ENCODE measurements at regions not wholly inside any gene's neighbourhood (a gene's known extent, or its start where the extent isn't known, plus 50 kb on each side); places are given as distances from the start of the nearest gene placed in this dataset.

GRCh38 chr14:39739796-39740195 is 307.6 kb upstream of the FBXO33 start:
- no peak overlapping the region for H3K9ac ChIP-seq (ENCODE audit: insufficient read depth, low read length)
- no peak overlapping the region for H2AFZ ChIP-seq (ENCODE audit: low read length)
- H4K20me1 ChIP-seq (ENCODE audit: control insufficient read depth, extremely low read depth, insufficient read depth, low read length): no peaks in the 10 kb centered on the region
- no peak overlapping the region for H3K4me3 ChIP-seq (replicated peaks in 1 of 4; ENCODE audit: control extremely low read depth in 1 of 4, insufficient read depth in 1 of 4, low read depth in 3 of 4, low read length in 4 of 4)
- no peak overlapping the region for H3K4me2 ChIP-seq (ENCODE audit: extremely low read depth, insufficient read depth, low read length)
- no peaks in the 10 kb centered on the region for H3K36me3 ChIP-seq (ENCODE audit: control insufficient read depth, insufficient read depth, low read length)
- no peak for DNase-seq (ENCODE audit: low read depth in 2 of 2)
- TF ChIP-seq EZH2 (IDR thresholded peaks at IDR 0.05; ENCODE audit: low read length, missing control alignments) (no peak), CTCF (conservative IDR thresholded peaks at IDR 0.05 in 1 of 2, IDR thresholded peaks at IDR 0.05 in 1 of 2; ENCODE audit: low read depth in 1 of 2, low read length in 2 of 2) (no peak)
- H3K27me3 ChIP-seq (ENCODE audit: control insufficient read depth, insufficient read depth, low read length): no peaks in the 10 kb centered on the region
- no peak overlapping the region for H3K27ac ChIP-seq (ENCODE audit: insufficient read depth, low read length)
- no peaks in the 10 kb centered on the region for H3K79me2 ChIP-seq (ENCODE audit: control insufficient read depth, insufficient read depth, low read length)
- H3K9me3 ChIP-seq (ENCODE audit: control insufficient read depth, insufficient read depth, low read depth, low read length): no peaks in the 10 kb centered on the region
- no peaks in the 10 kb centered on the region for H3K4me1 ChIP-seq (ENCODE audit: control insufficient read depth, extremely low read depth, insufficient read depth, low read length)

- no peak for DNase-seq (ENCODE audit: low read depth in 2 of 2)
- Histone ChIP-seq H2AFZ (ENCODE audit: low read length) (no peak overlapping the region), H4K20me1 (ENCODE audit: control insufficient read depth, extremely low read depth, insufficient read depth, low read length) (no peaks in the 10 kb centered on the region), H3K27ac (ENCODE audit: insufficient read depth, low read length) (no peak overlapping the region), H3K9me3 (ENCODE audit: control insufficient read depth, insufficient read depth, low read depth, low read length) (no peaks in the 10 kb centered on the region), H3K27me3 (ENCODE audit: control insufficient read depth, insufficient read depth, low read length) (no peaks in the 10 kb centered on the region), H3K79me2 (ENCODE audit: control insufficient read depth, insufficient read depth, low read length) (no peaks in the 10 kb centered on the region), H3K4me2 (ENCODE audit: extremely low read depth, insufficient read depth, low read length) (no peak overlapping the region), H3K9ac (ENCODE audit: insufficient read depth, low read length) (no peak overlapping the region), H3K36me3 (ENCODE audit: control insufficient read depth, insufficient read depth, low read length) (no peaks in the 10 kb centered on the region), H3K4me1 (ENCODE audit: control insufficient read depth, extremely low read depth, insufficient read depth, low read length) (no peaks in the 10 kb centered on the region), H3K4me3 (replicated peaks in 1 of 4; ENCODE audit: control extremely low read depth in 1 of 4, insufficient read depth in 1 of 4, low read depth in 3 of 4, low read length in 4 of 4) (no peak overlapping the region)
- TF ChIP-seq EZH2 (IDR thresholded peaks at IDR 0.05; ENCODE audit: low read length, missing control alignments) (no peak), CTCF (conservative IDR thresholded peaks at IDR 0.05 in 1 of 2, IDR thresholded peaks at IDR 0.05 in 1 of 2; ENCODE audit: low read depth in 1 of 2, low read length in 2 of 2) (no peak)
Observed at GRCh38 chr14:39734306-39734705, 302.1 kb upstream of the FBXO33 start.

- Histone ChIP-seq H3K27me3 (ENCODE audit: control insufficient read depth, insufficient read depth, low read length) (no peaks in the 10 kb centered on the region), H3K4me2 (ENCODE audit: extremely low read depth, insufficient read depth, low read length) (no peak overlapping the region), H3K9ac (ENCODE audit: insufficient read depth, low read length) (no peak overlapping the region), H3K9me3 (ENCODE audit: control insufficient read depth, insufficient read depth, low read depth, low read length) (no peaks in the 10 kb centered on the region), H4K20me1 (ENCODE audit: control insufficient read depth, extremely low read depth, insufficient read depth, low read length) (no peaks in the 10 kb centered on the region), H3K4me3 (replicated peaks in 1 of 4; ENCODE audit: control extremely low read depth in 1 of 4, insufficient read depth in 1 of 4, low read depth in 3 of 4, low read length in 4 of 4) (no peak overlapping the region), H2AFZ (ENCODE audit: low read length) (no peak overlapping the region), H3K27ac (ENCODE audit: insufficient read depth, low read length) (no peak overlapping the region), H3K36me3 (ENCODE audit: control insufficient read depth, insufficient read depth, low read length) (no peaks in the 10 kb centered on the region), H3K4me1 (ENCODE audit: control insufficient read depth, extremely low read depth, insufficient read depth, low read length) (no peaks in the 10 kb centered on the region), H3K79me2 (ENCODE audit: control insufficient read depth, insufficient read depth, low read length) (no peaks in the 10 kb centered on the region)
- TF ChIP-seq CTCF (conservative IDR thresholded peaks at IDR 0.05 in 1 of 2, IDR thresholded peaks at IDR 0.05 in 1 of 2; ENCODE audit: low read depth in 1 of 2, low read length in 2 of 2) (no peak), EZH2 (IDR thresholded peaks at IDR 0.05; ENCODE audit: low read length, missing control alignments) (no peak)
- no peak for DNase-seq (ENCODE audit: low read depth in 2 of 2)
Observed at GRCh38 chr14:39733741-39734140, 301.5 kb upstream of the FBXO33 start.

Measured in fibroblast of lung (primary cell).